Upper lobe of right lung (tissue), 1 donor: ENCODE measurements at regions not wholly inside any gene's neighbourhood (a gene's known extent, or its start where the extent isn't known, plus 50 kb on each side); places are given as distances from the start of the nearest gene placed in this dataset.
A peak's percentile ranks its signal among the peaks of the same experiment; 100 is the strongest.

ENCODE experiments used
- ATAC-seq: fragments of 200-7000 bp; cut with Tn5 transposase; one replicate; pipeline ENCODE4 v1.9.1; 2020; ENCODE audit warnings: mild to moderate bottlenecking, moderate library complexity
- DNase-seq: peaks from one replicate; pipeline ENCODE4 v3.0.0-alpha.2; 2020
- H3K27ac ChIP-seq: fragments of 200-600 bp; one replicate; pipeline ENCODE4 v1.8.0; 2022
- H3K27me3 ChIP-seq: fragments of 200-600 bp; one replicate; pipeline ENCODE4 v1.8.0; 2022; ENCODE audit warnings: mild to moderate bottlenecking
- H3K36me3 ChIP-seq: fragments of 200-600 bp; one replicate; pipeline ENCODE4 v1.8.0; 2022
- H3K4me1 ChIP-seq: fragments of 200-600 bp; one replicate; pipeline ENCODE4 v1.8.0; 2022
- H3K4me3 ChIP-seq: fragments of 200-600 bp; one replicate; pipeline ENCODE4 v1.8.0; 2022; ENCODE audit warnings: mild to moderate bottlenecking
- H3K9me3 ChIP-seq: fragments of 200-600 bp; one replicate; pipeline ENCODE4 v1.8.0; 2022
- intact Hi-C: fragments of 100-400 bp; cut with DNase I; formaldehyde crosslinking; loops from one replicate; pipeline ENCODE4 v1.11.0; 2022
- TF ChIP-seq, protein P1 (sequence below): fragments of 200-600 bp; IDR thresholded peaks from one replicate; pipeline ENCODE4 v1.8.0; 2022; ENCODE audit warnings: antibody characterized with exemption
- donor health status: DM: no; HTN: yes; CAD: no; lungs with severe emphysema.

DNA sequence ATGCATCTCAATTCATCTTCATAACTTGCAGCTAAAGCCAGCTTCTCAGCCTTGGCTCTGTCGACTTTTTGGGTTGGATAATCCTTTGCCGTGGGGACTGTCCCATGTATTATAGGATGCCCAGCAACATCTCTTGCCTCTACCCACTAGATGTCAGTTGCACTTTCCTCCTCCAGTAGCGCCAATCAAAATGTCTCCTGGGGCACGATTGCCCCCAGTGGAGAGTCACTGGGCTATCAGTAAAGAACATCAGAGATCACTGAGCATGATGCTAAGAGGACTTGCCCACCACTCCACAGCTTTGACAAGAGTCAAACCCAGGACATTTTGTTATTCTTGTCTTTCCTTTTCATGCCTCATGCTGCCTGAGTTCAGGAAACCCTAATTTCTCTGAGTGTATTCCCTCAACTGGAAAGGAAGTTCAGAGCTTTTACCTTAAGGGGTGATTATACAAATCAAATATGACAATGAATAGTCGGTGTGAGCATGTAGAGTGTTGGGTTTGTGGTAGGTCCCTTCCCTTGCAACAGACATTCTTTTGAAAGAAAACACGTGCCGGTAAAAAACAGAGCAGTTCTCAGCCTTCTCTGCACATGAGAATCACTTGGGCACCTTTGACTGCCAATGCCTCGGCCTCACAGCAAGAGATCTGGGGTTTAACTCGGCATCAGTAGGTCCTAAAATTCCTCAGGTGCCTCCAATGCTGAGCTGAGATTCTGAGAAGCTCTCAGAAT, 980.6 kb downstream of the VRK1 start:
- ATAC-seq, result no peak
- intact Hi-C loops, result no loop called here
- Histone ChIP-seq H3K4me1 (no peaks in the 10 kb centered on the region), H3K9me3 (no peaks in the 10 kb centered on the region), H3K4me3 (no peak overlapping the region), H3K27me3 (no peaks in the 10 kb centered on the region), H3K27ac (no peak overlapping the region), H3K36me3 (no peaks in the 10 kb centered on the region)
- no peak for DNase-seq
- TF ChIP-seq, protein P1, sequence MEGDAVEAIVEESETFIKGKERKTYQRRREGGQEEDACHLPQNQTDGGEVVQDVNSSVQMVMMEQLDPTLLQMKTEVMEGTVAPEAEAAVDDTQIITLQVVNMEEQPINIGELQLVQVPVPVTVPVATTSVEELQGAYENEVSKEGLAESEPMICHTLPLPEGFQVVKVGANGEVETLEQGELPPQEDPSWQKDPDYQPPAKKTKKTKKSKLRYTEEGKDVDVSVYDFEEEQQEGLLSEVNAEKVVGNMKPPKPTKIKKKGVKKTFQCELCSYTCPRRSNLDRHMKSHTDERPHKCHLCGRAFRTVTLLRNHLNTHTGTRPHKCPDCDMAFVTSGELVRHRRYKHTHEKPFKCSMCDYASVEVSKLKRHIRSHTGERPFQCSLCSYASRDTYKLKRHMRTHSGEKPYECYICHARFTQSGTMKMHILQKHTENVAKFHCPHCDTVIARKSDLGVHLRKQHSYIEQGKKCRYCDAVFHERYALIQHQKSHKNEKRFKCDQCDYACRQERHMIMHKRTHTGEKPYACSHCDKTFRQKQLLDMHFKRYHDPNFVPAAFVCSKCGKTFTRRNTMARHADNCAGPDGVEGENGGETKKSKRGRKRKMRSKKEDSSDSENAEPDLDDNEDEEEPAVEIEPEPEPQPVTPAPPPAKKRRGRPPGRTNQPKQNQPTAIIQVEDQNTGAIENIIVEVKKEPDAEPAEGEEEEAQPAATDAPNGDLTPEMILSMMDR, result no peak

DNA sequence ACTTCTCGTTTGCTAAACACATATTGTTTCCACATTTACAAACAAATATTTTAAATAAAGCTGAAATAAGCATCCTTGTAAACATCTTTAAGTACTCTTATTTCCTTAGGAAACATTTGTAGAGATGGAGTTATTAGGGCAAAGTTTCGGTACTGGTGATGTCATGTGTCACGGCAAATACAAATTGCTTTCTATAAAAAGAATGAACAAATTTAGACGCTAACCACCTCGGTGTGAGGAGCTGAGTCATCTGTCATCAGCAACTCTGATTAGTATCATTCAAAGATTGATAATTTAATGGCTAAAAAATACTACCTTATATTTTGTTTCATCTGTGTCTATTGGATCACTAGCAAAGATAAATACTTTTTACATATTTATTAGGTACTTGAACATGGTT, 982.0 kb downstream of the VRK1 start:
- intact Hi-C loops, result no loop called here
- TF ChIP-seq, protein P1, result no peak
- no peaks in the 10 kb centered on the region for H3K27me3 ChIP-seq
- ATAC-seq (no peak), DNase-seq (no peak)
- no peak overlapping the region for H3K27ac ChIP-seq
- H3K9me3 ChIP-seq, result no peaks in the 10 kb centered on the region
- H3K36me3 ChIP-seq, result no peaks in the 10 kb centered on the region
- H3K4me3 ChIP-seq, result no peak overlapping the region
- H3K4me1 ChIP-seq, result no peaks in the 10 kb centered on the region

DNA sequence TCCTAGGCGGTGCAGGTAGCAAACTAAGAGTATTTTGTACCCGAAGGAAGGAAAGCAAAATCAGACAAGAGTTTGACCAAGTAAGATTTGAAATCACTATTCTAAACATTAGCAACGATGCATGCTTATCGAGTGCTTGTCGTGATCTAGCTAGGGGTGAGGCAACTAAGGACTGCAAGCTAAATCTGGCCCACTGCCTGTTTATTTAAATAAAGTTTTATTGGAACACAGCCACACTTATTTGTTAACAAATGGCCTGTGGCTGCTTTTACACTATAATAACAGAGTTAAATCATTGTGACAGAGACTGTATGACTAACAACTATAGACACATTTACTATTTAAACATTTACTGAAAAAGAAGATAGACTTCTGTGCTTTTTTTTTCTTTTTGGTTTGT, 983.6 kb downstream of the VRK1 start:
- ATAC-seq (no peak), DNase-seq (no peak)
- H3K4me3 ChIP-seq, result no peak overlapping the region
- H3K4me1 ChIP-seq, result no peaks in the 10 kb centered on the region
- intact Hi-C loops, result no loop called here
- H3K27me3 ChIP-seq, result no peaks in the 10 kb centered on the region
- TF ChIP-seq, protein P1, result no peak
- no peaks in the 10 kb centered on the region for H3K9me3 ChIP-seq
- H3K27ac ChIP-seq, result no peak overlapping the region
- no peaks in the 10 kb centered on the region for H3K36me3 ChIP-seq

DNA sequence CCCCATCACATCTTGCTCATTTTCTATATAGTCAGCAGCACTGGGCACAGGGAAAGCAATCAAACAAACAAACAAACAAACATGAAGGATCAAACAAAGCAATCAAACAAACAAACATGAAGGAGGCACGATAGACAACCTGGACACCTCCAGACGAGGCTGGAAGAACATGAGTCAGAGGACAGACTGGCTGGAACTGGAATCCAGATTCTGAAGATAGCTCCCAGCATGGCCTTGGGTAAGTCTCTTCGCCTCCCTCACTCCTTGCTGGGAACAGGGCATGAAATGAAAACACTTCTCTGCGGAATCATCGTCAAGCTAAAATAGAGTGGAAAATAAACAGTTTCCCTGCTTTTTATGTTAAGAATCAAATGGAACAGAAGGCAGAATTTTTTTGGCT, 984.8 kb downstream of the VRK1 start:
- H3K27ac ChIP-seq, result no peak overlapping the region
- intact Hi-C loops, result no loop called here
- H3K9me3 ChIP-seq, result no peaks in the 10 kb centered on the region
- no peak overlapping the region for H3K4me3 ChIP-seq
- no peaks in the 10 kb centered on the region for H3K4me1 ChIP-seq
- TF ChIP-seq, protein P1, result no peak
- DNase-seq (no peak), ATAC-seq (no peak)
- no peaks in the 10 kb centered on the region for H3K27me3 ChIP-seq
- no peaks in the 10 kb centered on the region for H3K36me3 ChIP-seq

DNA sequence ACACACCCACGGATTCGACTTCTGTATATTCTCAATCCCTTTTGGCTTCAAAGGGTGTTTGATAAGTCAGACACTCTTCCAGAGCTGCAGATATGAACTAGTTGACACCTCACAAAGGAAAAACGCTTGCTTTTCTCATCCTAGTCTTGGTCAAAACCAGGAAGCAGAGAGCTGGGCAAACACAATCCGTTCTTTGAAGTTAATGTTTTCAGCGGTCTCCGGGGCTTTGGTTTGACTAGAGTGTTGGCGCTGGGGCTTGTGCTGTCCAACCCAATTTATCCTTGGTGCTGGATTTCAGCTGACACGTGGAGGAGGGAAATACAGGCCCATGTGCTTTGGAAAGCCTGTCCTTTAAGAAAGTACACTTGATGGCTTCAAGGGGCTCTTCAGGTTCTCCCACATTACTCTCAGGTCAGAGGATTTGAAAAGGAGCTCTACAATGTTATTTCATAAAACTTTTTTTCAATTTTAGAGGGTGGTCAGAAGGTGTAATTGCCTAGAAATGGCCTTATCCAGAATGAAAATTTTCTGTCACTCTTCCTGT, 985.8 kb downstream of the VRK1 start:
- Histone ChIP-seq H3K27me3 (no peaks in the 10 kb centered on the region), H3K4me1 (no peaks in the 10 kb centered on the region), H3K36me3 (no peaks in the 10 kb centered on the region), H3K27ac (no peak overlapping the region), H3K4me3 (no peak overlapping the region), H3K9me3 (no peaks in the 10 kb centered on the region)
- DNase-seq (no peak), ATAC-seq (peak; percentile 41)
- intact Hi-C loops, result no loop called here
- TF ChIP-seq, protein P1, result no peak
